PC-9 (cell line): ENCODE measurements at regions not wholly inside any gene's neighbourhood (a gene's known extent, or its start where the extent isn't known, plus 50 kb on each side); places are given as distances from the start of the nearest gene placed in this dataset.

ENCODE experiments used
- EZH2 ChIP-seq: fragments of 200-600 bp; sonication (generic); IDR thresholded peaks from 2 replicates; pipeline ENCODE4 v1.8.0; 2017; ENCODE audit warnings: antibody characterized with exemption, low read depth
- TF ChIP-seq, protein P1 (sequence below): fragments of 200-600 bp; sonication (generic); conservative IDR thresholded peaks from 2 replicates; pipeline ENCODE4 v1.6.1; 2017; ENCODE audit warnings: mixed run types, antibody characterized with exemption, mild to moderate bottlenecking, moderate library complexity

- no peak for TF ChIP-seq EZH2
- TF ChIP-seq, protein P1, sequence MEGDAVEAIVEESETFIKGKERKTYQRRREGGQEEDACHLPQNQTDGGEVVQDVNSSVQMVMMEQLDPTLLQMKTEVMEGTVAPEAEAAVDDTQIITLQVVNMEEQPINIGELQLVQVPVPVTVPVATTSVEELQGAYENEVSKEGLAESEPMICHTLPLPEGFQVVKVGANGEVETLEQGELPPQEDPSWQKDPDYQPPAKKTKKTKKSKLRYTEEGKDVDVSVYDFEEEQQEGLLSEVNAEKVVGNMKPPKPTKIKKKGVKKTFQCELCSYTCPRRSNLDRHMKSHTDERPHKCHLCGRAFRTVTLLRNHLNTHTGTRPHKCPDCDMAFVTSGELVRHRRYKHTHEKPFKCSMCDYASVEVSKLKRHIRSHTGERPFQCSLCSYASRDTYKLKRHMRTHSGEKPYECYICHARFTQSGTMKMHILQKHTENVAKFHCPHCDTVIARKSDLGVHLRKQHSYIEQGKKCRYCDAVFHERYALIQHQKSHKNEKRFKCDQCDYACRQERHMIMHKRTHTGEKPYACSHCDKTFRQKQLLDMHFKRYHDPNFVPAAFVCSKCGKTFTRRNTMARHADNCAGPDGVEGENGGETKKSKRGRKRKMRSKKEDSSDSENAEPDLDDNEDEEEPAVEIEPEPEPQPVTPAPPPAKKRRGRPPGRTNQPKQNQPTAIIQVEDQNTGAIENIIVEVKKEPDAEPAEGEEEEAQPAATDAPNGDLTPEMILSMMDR, result no peak
Measured at GRCh38 chr10:93211991-93212390, 138.3 kb downstream of the CYP26A1 start.
